Astrocyte of the cerebellum (primary cell): ENCODE measurements at regions not wholly inside any gene's neighbourhood (a gene's known extent, or its start where the extent isn't known, plus 50 kb on each side); places are given as distances from the start of the nearest gene placed in this dataset.

ENCODE experiments used
- DNase-seq: peaks from one replicate; pipeline ENCODE4 v3.0.0-alpha.2; 2011; ENCODE audit warnings: low read depth
- H3K4me3 ChIP-seq: 2 replicates; pipeline ENCODE4 v1.5.1; 2011; ENCODE audit warnings: mild to moderate bottlenecking, low read depth, low read length, moderate library complexity
- CTCF ChIP-seq: IDR thresholded peaks from 2 replicates; pipeline ENCODE4 v1.5.1; 2012; ENCODE audit warnings: low read length, low read depth, moderate library complexity, mild to moderate bottlenecking; ENCODE audit errors: missing control alignments
- in situ Hi-C: cut with HindIII; loops from 2 replicates; pipeline ENCODE4 v1.10.0; 2017; ENCODE audit warnings: low sequenced_read_pairs

GRCh38 chr2:128639120-128639477 is 320.4 kb upstream of the HS6ST1 start:
- no peak for TF ChIP-seq CTCF
- no peak overlapping the region for H3K4me3 ChIP-seq
- in situ Hi-C loops = loop anchor here (5.0 kb wide), 1 partner anchor 68 kb away; no protein-coding TSS in a partner anchor
- DNase-seq = peak; percentile 11

DNA sequence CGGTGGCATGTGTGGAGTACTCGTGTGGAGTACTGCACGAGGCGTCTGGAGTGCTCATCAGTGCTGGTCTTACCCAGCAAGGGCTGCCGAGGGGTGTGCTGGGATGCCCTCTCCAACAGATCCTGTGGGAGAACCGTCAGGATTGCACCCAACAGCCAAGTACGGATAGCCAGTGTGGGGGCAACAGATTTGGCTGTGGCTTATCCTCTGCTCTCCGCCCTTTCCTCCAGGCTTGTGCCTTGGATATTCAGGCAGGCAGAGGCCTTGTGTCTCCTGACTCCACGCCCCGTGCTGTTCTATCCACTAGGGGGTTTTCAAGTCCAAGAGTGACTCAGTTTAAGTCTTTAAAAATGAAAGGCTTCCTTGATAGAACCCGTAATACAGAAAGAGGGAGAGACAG is 321.0 kb upstream of the HS6ST1 start:
- in situ Hi-C loops = loop anchor here (5.0 kb wide), 1 partner anchor 68 kb away; no protein-coding TSS in a partner anchor
- DNase-seq = no peak

DNA sequence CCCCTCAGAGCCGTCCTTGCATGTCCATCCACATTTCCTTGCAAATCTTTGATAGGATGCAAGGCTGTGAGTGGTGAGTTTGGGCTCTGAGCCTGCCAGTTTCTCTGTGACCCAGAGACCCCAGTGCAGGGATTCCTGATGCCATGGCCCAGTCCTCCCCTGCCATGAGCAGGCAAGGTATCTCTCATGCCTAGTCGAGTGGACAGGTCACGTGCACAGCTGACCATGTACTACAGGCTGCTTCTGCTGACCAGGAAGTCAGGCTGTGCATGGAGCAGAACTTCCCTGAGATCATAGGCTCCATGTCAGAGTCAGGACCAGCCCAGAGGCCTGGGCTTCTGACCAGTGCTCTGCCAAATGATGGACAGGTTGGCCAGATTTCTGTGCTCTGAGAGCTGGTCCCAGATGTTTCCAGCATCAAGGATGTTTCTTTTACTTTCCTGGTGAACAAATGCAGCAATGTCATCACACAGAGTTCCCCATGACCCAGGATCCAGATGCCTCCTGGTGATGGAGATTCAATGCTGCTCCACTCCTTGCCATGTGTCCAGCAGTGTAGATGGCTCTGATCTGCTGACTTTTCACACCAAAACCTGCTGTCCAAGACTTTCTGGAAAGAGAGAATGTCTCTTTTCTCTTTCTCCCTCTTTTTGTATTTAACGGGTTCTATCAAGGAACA is 321.6 kb upstream of the HS6ST1 start:
- no peak for DNase-seq
- TF ChIP-seq CTCF = no peak
- in situ Hi-C loops = no loop called here
- no peak overlapping the region for H3K4me3 ChIP-seq

More for the DNA sequence above, 321.0 kb upstream of the HS6ST1 start:
- no peak for TF ChIP-seq CTCF
- no peak overlapping the region for H3K4me3 ChIP-seq

DNA sequence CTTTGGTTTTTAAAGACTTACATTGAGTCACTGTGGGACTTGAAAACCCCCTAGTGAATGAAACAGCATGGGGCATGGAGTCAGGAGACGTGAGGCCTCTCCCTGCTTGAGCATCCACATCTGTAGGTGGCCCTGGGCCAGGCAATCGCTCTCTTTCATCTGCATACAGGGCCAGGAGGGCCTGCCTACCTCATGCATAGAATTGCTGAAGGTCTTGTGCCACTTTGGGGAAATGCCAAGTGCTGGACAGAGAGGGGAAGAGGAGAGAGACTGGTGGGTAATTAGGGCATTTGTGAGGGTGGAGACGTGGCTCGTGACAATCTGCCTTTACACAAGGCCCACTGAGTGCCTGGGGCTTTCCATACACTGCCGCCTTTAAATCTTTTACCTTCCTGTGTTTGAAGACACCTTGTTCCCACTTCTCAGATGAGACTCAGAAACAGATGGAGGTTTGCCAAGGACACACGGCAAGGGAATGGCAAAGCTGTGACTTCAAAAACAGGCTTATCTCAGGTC is 322.2 kb upstream of the HS6ST1 start:
- in situ Hi-C loops = no loop called here
- no peak overlapping the region for H3K4me3 ChIP-seq
- TF ChIP-seq CTCF = no peak
- no peak for DNase-seq

DNA sequence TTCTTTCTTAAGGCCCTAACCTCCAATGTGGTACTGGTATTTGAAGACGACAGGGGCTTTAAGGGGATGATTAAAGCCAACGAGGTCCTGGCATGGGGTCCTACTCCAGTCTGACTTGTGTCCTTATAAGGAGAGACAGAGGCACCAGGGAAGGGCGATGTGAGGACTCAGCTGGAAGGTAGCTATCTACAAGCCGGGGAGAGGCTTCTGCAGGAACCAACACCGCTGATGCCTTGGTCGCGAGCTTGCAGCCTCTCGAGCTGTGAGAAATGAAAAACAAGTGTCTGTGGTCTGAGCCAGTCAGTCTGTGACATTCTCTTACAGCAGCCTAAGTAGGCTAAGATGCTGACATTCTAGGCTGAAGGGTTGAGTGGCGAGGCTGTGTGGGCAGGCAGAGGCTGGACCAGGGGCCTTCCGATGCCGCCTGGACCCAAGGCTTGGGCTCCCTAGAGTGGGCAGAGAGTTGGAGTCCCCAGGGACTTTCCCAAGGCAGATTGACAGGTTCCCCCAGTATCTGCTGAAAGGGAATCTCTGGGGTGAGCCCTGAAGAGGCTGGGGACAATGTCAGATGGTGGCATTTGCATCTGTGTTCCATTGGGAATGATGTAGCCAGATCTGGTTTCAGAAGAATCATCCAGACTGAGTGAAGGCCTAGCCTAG is 322.9 kb upstream of the HS6ST1 start:
- in situ Hi-C loops = no loop called here
- TF ChIP-seq CTCF = no peak
- DNase-seq = no peak
- no peak overlapping the region for H3K4me3 ChIP-seq

DNA sequence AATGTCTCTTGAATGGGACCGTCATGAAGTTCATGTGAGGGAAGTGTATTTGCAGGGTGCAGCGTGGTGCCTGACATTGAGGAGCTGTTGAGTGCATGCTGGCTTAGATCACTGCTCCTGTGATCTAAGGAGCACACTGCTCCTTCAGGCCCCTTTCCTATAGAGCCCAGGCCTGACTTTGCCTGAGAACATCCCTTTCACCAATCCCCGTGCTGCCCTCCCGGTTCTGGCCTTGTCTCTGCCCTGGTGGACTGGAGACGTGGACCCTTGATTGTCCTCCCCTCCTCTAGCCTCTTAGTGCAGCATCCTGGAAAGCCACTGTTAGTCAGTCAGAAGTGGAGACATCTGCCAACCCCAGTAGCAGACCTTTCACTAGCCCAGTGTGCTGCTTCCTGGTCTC is 323.6 kb upstream of the HS6ST1 start:
- TF ChIP-seq CTCF = no peak
- in situ Hi-C loops = no loop called here
- no peak overlapping the region for H3K4me3 ChIP-seq
- DNase-seq = no peak
